Neural progenitor cell (in vitro differentiated cells): ENCODE measurements at regions not wholly inside any gene's neighbourhood (a gene's known extent, or its start where the extent isn't known, plus 50 kb on each side); places are given as distances from the start of the nearest gene placed in this dataset.

Experiments
- DNase-seq: peaks from one replicate; pipeline ENCODE4 v3.0.0-alpha.2; 2016; ENCODE audit warnings: low spot score
- H2AFZ ChIP-seq: fragments of 200-600 bp; sonication (generic); replicated peaks from 2 replicates; pipeline ENCODE4 v1.6.1; 2016; ENCODE audit warnings: antibody characterized with exemption
- H3F3A ChIP-seq: fragments of 200-600 bp; sonication (generic); 2 replicates; pipeline ENCODE4 v1.6.1; 2016; ENCODE audit warnings: antibody characterized with exemption, low read depth
- H3K27ac ChIP-seq: fragments of 200-600 bp; sonication (generic); 2 replicates; pipeline ENCODE4 v1.5.1; 2016; ENCODE audit warnings: mild to moderate bottlenecking
- H3K27me3 ChIP-seq: fragments of 200-600 bp; sonication (generic); 2 replicates; pipeline ENCODE4 v1.6.1; 2016; ENCODE audit warnings: mild to moderate bottlenecking, moderate library complexity
- H3K36me3 ChIP-seq: fragments of 200-600 bp; sonication (generic); 2 replicates; pipeline ENCODE4 v1.5.1; 2016
- H3K4me1 ChIP-seq: fragments of 200-600 bp; sonication (generic); 2 replicates; pipeline ENCODE4 v1.6.1; 2016; ENCODE audit warnings: mixed run types
- H3K4me2 ChIP-seq: fragments of 200-600 bp; sonication (generic); 2 replicates; pipeline ENCODE4 v1.6.1; 2016
- H3K4me3 ChIP-seq: fragments of 200-600 bp; sonication (generic); 2 replicates; pipeline ENCODE4 v1.5.1; 2016
- H3K79me2 ChIP-seq: fragments of 200-600 bp; sonication (generic); 2 replicates; pipeline ENCODE4 v1.6.1; 2016; ENCODE audit warnings: low read depth
- H3K9ac ChIP-seq: fragments of 200-600 bp; sonication (generic); 2 replicates; pipeline ENCODE4 v1.6.1; 2016
- H3K9me3 ChIP-seq: fragments of 200-600 bp; sonication (generic); 2 replicates; pipeline ENCODE4 v1.5.1; 2016; ENCODE audit warnings: low read depth
- H4K20me1 ChIP-seq: fragments of 200-600 bp; sonication (generic); 2 replicates; pipeline ENCODE4 v1.6.1; 2016; ENCODE audit warnings: low read depth
- H3K27ac Mint-ChIP-seq: 3 replicates; pipeline ENCODE4 v1.8.0; 2021; ENCODE audit warnings: mixed read lengths
- H3K27me3 Mint-ChIP-seq: 2 replicates; pipeline ENCODE4 v1.8.0; 2022; ENCODE audit warnings: low read depth, mild to moderate bottlenecking, inconsistent platforms, moderate library complexity, mixed read lengths; ENCODE audit not compliant: insufficient read depth
- H3K36me3 Mint-ChIP-seq: 3 replicates; pipeline ENCODE4 v1.8.0; 2021; ENCODE audit warnings: mixed read lengths
- H3K4me1 Mint-ChIP-seq: 3 replicates; pipeline ENCODE4 v1.8.0; 2021; ENCODE audit warnings: mixed read lengths
- H3K4me3 Mint-ChIP-seq: 3 replicates; pipeline ENCODE4 v1.8.0; 2021; ENCODE audit warnings: mild to moderate bottlenecking, moderate library complexity, mixed read lengths
- H3K9me3 Mint-ChIP-seq: 3 replicates; pipeline ENCODE4 v1.8.0; 2020; ENCODE audit warnings: mixed read lengths
- EZH2 ChIP-seq: fragments of 200-600 bp; sonication (generic); IDR thresholded peaks from 2 replicates; pipeline ENCODE4 v1.6.1; 2017; ENCODE audit warnings: antibody characterized with exemption, mild to moderate bottlenecking, moderate library complexity
- EZH2phosphoT487 ChIP-seq: fragments of 200-600 bp; sonication (generic); IDR thresholded peaks from 2 replicates; pipeline ENCODE4 v1.6.1; 2017; ENCODE audit warnings: antibody characterized with exemption
- TF ChIP-seq, protein P1 (sequence below): fragments of 200-600 bp; sonication (generic); IDR thresholded peaks from 2 replicates; pipeline ENCODE4 v1.5.1; 2017; ENCODE audit warnings: antibody characterized with exemption, mild to moderate bottlenecking

DNA sequence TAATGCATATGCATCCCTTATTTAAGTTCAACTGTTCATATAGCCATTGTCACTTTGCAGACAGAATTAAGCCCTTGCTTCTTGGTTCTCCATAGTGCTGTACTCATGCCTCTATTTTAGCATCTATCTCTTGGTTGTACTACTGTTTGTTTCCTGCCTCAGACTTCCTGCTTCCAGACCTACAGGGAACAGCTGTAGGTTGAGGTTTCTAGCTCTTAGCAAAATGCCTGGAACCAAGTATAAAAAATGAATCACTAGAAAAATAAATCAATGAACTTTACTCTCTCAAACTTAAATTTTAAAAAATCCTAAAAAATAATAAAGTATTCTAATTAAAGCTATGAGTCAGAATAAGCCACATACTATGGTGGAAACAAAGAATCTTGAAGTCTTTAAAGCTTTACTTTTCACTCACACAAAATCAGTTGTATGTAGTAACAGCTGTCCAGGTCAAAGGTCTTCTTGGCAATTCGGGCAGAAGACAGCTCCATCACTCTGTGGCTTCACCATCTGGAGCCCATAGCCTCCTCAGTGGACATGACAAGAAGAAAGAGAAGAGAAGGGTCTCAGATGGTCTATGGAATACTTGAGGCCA, 1228.1 kb upstream of the GYPC start:
- no peaks in the 10 kb centered on the region for H3K36me3 ChIP-seq
- Mint-ChIP-seq H3K4me1 (peaks cover 14% of the 10 kb centered on the region), H3K9me3 (no peaks in the 10 kb centered on the region), H3K27ac (no peak overlapping the region), H3K36me3 (no peaks in the 10 kb centered on the region), H3K27me3 (no peaks in the 10 kb centered on the region), H3K4me3 (no peak overlapping the region)
- H3K79me2 ChIP-seq, result no peaks in the 10 kb centered on the region
- no peak overlapping the region for H3K27ac ChIP-seq
- no peaks in the 10 kb centered on the region for H3K27me3 ChIP-seq
- peaks cover 12% of the 10 kb centered on the region for H3K4me1 ChIP-seq
- no peaks in the 10 kb centered on the region for H3F3A ChIP-seq
- H3K9ac ChIP-seq, result no peak overlapping the region
- H2AFZ ChIP-seq, result no peak overlapping the region
- H3K4me2 ChIP-seq, result no peak overlapping the region
- TF ChIP-seq EZH2phosphoT487 (no peak), EZH2 (no peak)
- TF ChIP-seq, protein P1, sequence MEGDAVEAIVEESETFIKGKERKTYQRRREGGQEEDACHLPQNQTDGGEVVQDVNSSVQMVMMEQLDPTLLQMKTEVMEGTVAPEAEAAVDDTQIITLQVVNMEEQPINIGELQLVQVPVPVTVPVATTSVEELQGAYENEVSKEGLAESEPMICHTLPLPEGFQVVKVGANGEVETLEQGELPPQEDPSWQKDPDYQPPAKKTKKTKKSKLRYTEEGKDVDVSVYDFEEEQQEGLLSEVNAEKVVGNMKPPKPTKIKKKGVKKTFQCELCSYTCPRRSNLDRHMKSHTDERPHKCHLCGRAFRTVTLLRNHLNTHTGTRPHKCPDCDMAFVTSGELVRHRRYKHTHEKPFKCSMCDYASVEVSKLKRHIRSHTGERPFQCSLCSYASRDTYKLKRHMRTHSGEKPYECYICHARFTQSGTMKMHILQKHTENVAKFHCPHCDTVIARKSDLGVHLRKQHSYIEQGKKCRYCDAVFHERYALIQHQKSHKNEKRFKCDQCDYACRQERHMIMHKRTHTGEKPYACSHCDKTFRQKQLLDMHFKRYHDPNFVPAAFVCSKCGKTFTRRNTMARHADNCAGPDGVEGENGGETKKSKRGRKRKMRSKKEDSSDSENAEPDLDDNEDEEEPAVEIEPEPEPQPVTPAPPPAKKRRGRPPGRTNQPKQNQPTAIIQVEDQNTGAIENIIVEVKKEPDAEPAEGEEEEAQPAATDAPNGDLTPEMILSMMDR, result no peak
- H3K9me3 ChIP-seq, result no peaks in the 10 kb centered on the region
- H3K4me3 ChIP-seq, result no peak overlapping the region
- H4K20me1 ChIP-seq, result no peaks in the 10 kb centered on the region
- DNase-seq, result no peak

DNA sequence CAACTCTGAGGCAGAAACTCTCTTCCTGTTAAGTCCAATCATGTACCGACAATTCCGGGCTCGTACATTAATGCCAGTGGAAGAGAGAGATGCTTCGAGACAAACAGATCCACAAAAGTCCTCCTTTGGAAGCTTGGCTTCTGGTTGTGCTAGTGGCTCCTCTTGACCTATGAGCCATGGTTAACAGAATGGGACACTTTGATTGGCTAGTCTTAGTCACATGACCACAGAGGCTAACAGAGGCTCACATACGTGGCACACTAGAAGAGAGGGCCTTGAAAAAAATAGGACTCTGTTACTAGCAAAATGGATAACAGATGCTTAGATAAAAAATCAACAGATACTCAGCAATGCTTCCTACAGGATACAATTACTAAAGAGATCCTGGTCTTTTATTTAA, 1211.9 kb upstream of the GYPC start:
- Histone ChIP-seq H3F3A (no peaks in the 10 kb centered on the region), H3K36me3 (no peaks in the 10 kb centered on the region), H4K20me1 (no peaks in the 10 kb centered on the region), H3K27me3 (no peaks in the 10 kb centered on the region), H3K79me2 (no peaks in the 10 kb centered on the region), H3K9me3 (no peaks in the 10 kb centered on the region), H3K4me2 (no peak overlapping the region), H3K27ac (no peak overlapping the region), H3K4me1 (no peaks in the 10 kb centered on the region), H3K4me3 (no peak overlapping the region), H2AFZ (no peak overlapping the region), H3K9ac (no peak overlapping the region)
- Mint-ChIP-seq H3K9me3 (no peaks in the 10 kb centered on the region), H3K4me1 (no peaks in the 10 kb centered on the region), H3K27me3 (no peaks in the 10 kb centered on the region), H3K36me3 (no peaks in the 10 kb centered on the region), H3K4me3 (no peak overlapping the region), H3K27ac (no peak overlapping the region)
- no peak for DNase-seq
- TF ChIP-seq EZH2, result no peak
- TF ChIP-seq EZH2phosphoT487, result no peak
- TF ChIP-seq, protein P1, result no peak

DNA sequence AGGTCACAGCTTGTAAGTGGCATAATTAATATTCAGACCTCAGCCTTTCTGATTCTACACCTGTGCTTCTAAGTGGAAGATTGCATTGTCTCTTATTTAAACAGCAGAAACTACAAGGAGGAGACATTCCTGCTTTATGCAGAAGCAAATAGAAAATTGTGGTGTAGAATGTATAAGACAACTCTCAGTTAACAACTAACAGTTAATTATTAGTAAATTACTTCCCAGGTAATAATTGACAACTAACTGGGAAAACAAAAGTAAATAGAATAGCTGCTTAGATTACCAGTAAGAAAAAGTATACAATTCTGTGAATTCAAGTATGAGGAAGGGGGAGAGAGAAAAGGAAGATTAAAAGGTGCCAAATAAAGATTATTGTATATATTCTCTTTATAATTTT, 1210.5 kb upstream of the GYPC start:
- H3K27me3 Mint-ChIP-seq, result no peaks in the 10 kb centered on the region
- H3K4me3 Mint-ChIP-seq, result no peak overlapping the region
- H3K4me1 ChIP-seq, result no peaks in the 10 kb centered on the region
- H3K4me2 ChIP-seq, result no peak overlapping the region
- no peaks in the 10 kb centered on the region for H3K4me1 Mint-ChIP-seq
- no peak for DNase-seq
- H3K27ac ChIP-seq, result no peak overlapping the region
- no peak overlapping the region for H3K27ac Mint-ChIP-seq
- H3K4me3 ChIP-seq, result no peak overlapping the region
- H2AFZ ChIP-seq, result no peak overlapping the region
- H3K9ac ChIP-seq, result no peak overlapping the region
- no peaks in the 10 kb centered on the region for H3K36me3 ChIP-seq
- no peaks in the 10 kb centered on the region for H4K20me1 ChIP-seq
- H3K36me3 Mint-ChIP-seq, result no peaks in the 10 kb centered on the region
- no peaks in the 10 kb centered on the region for H3K27me3 ChIP-seq
- H3F3A ChIP-seq, result no peaks in the 10 kb centered on the region
- H3K79me2 ChIP-seq, result no peaks in the 10 kb centered on the region
- no peaks in the 10 kb centered on the region for H3K9me3 ChIP-seq
- H3K9me3 Mint-ChIP-seq, result no peaks in the 10 kb centered on the region
- TF ChIP-seq EZH2, result no peak
- no peak for TF ChIP-seq EZH2phosphoT487
- TF ChIP-seq, protein P1, result no peak
